AG09319 (cell line): ENCODE measurements at regions not wholly inside any gene's neighbourhood (a gene's known extent, or its start where the extent isn't known, plus 50 kb on each side); places are given as distances from the start of the nearest gene placed in this dataset.

ENCODE experiments used
- DNase-seq: peaks from one replicate; pipeline ENCODE4 v3.0.0-alpha.2; 2010; ENCODE audit warnings: low read depth; ENCODE audit errors: extremely low read depth
- TF ChIP-seq, protein P1 (sequence below): IDR thresholded peaks from 2 replicates; pipeline ENCODE4 v1.5.1; 2011; ENCODE audit warnings: low read depth, mild to moderate bottlenecking, inconsistent platforms, low read length, moderate library complexity

GRCh38 chr2:164028814-164029534 is 293.2 kb upstream of the FIGN start:
- DNase-seq = no peak
- TF ChIP-seq, protein P1, sequence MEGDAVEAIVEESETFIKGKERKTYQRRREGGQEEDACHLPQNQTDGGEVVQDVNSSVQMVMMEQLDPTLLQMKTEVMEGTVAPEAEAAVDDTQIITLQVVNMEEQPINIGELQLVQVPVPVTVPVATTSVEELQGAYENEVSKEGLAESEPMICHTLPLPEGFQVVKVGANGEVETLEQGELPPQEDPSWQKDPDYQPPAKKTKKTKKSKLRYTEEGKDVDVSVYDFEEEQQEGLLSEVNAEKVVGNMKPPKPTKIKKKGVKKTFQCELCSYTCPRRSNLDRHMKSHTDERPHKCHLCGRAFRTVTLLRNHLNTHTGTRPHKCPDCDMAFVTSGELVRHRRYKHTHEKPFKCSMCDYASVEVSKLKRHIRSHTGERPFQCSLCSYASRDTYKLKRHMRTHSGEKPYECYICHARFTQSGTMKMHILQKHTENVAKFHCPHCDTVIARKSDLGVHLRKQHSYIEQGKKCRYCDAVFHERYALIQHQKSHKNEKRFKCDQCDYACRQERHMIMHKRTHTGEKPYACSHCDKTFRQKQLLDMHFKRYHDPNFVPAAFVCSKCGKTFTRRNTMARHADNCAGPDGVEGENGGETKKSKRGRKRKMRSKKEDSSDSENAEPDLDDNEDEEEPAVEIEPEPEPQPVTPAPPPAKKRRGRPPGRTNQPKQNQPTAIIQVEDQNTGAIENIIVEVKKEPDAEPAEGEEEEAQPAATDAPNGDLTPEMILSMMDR = no peak

- DNase-seq = no peak
- TF ChIP-seq, protein P1 = no peak
These were observed 288.6 kb upstream of the FIGN start for GRCh38 chr2:164024396-164024795.

DNA sequence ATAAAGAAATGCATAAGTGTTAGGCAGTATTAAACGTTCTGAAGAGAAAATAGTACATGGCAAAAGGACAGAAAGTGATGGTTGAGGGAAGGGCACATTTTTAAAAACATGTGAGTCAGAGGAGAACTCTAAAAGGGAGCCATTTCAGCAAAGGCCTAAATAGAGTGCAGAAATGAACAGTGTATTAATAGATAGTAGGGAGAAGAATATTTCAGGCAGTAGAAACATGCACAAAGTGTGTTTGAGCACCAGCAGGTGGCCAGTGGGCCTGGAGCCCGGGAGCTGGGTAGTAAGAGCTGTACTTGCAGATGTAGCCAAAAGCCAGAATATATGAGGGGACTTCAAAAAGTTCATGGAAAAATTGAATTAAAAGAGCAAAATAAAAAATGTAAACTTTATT is 288.1 kb upstream of the FIGN start:
- TF ChIP-seq, protein P1 = no peak
- DNase-seq = no peak

GRCh38 chr2:164015328-164016123 is 279.7 kb upstream of the FIGN start:
- no peak for DNase-seq
- TF ChIP-seq, protein P1 = no peak

DNA sequence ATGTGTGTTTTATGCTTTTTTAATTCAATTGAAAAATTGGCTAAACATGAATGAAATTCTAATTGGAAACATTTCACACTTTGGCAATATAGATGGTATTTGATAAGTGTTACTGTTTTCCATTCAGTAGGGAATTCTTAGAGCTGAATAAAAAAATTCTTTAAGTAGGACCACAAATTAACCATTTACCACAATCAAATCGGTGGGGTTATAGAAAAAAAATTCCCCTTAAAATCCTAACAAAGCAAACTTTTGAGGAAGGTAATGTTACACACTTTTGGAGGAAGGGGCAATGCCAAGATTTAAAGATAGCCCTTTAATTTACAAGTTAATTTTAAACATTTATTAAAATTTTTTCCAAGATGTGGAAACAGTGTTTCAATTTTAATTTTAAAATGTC is 279.0 kb upstream of the FIGN start:
- no peak for DNase-seq
- TF ChIP-seq, protein P1 = no peak

DNA sequence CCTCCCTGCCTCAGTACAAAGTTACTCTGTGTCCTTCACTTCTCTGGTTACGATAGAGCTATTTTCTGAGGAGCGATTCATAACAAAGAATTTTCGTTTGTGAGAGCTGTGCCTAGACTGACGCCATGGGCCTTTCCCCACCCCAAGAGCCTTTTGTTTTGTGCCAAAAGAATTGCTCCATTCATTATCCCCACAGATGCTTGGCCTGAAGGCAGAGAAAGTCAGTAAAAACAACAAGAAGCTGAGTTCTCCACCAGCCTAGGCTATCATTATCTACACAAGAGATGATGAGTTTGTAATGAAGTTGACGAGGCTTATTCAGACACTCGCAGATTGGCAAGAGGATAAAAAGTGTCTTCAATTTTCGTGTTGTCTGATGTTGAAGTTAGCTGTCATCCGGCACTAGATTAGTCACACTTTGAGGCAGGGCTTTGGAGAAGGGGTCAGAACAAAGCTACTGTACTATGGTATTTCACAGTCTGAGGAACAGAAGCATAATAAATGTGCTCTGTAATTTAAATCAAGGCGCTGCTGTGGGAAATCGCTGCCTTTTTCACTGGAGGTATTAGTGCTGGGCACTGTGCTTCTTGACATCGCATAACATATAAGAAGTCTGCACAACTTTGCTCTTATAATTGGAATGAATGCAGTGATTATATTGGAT is 278.4 kb upstream of the FIGN start:
- DNase-seq = no peak
- TF ChIP-seq, protein P1 = no peak

DNA sequence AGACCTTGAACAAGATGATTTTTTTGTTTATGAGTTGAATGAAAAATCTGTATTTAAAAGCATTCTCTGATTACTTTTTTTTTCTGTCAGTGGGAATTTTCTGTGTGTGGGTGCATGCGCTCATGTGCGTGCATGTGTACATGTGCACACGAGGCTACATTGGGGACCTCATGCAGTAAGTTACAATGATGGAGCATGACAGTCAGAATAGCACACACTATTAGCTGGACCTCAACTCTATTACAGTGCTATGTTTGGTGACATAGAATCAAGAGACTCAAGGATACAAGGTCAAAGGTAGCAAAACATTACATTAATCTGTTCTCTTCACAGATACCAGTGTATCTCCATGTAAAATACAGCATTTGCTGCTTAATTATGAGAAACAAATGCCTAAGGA is 276.8 kb upstream of the FIGN start:
- TF ChIP-seq, protein P1 = no peak

More for the DNA sequence above, 276.8 kb upstream of the FIGN start:
- no peak for DNase-seq
